Hippocampal formation (tissue), 2 donors: ENCODE measurements at regions not wholly inside any gene's neighbourhood (a gene's known extent, or its start where the extent isn't known, plus 50 kb on each side); places are given as distances from the start of the nearest gene placed in this dataset.
"Not testable (repeated sequence)": the region's sequence is repeated elsewhere in the genome, so short reads cannot be mapped to it uniquely, and the experiment has no call there.

ENCODE experiments used
- DNase-seq, 2 donors: peaks; one replicate each; lab custom pipeline; 2025; lab: John Stamatoyannopoulos, UW

DNA sequence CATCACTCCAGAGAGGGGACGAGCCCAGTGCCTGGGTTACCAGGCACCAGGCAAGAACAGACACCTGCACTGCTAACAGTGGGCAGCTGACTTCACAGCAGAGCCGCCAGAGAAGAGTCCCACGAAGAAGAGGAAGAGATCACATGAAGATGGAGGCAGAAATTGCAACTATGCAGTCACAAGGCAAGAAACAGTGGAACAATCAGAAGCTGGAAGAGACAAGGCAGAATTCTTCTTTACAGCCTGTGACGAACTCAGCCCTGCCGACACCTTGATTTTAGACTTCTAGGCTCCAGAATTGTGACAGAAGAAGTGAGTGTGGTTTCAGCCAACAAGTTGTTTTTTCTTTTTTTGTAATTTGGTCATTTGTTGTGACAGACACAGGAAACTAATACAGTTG is 59.2 kb downstream of the IL12A start:
- no peak for DNase-seq

DNA sequence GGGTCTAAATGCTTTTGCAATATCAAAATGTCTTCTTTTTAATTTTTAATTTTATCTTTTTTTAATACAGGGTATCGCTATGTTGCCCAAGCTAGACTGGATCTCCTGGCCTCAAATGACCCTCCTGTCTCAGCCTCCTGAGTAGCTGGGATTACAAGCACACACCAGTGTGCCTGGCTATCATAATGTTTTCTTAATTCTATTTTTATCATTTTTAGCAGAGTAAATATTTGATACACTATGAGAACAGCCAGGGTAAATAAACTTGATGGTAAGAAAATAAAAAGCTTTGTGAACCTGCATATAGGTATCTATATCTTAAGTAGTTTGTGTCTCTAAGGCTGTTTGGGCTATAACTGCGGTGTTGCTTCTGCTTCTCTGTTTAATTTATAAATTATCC is 60.4 kb downstream of the IL12A start:
- no peak for DNase-seq

DNA sequence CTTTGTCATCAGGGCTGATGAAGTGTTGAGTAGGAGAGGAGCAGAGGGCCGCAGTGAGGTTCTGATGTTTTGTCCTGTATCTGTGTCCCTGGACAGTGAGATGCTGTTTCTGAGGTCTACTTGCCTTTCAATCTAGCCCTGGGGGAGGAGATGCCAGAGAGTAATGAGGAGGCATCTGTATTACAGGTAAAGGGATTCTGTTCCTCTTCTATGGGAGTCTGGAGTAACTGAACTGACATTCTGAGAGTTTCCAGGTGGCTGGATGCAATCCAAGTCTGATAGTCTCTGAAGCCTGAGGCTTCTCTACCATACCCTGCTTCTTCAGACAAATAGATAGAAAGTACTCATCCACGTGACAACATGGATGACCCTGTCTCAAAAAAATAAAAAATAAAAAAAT is 60.9 kb downstream of the IL12A start:
- no peak for DNase-seq

DNA sequence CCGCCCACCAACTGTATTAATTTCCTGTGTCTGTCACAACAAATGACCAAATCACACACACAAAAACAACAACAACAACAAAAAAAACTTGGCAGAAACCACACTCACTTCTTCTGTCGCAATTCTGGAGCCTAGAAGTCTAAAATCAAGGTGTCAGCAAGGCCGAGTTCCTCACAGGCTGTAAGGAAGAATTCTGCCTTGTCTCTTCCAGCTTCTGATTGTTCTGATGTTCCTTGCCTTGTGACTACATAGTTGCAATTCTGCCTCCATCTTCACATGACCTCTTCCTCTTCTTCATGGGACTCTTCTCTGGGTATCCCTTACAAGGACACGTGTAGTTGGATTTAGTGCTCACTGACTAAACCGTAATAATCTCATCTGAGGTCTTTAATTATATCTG is 61.4 kb downstream of the IL12A start:
- no peak for DNase-seq

DNA sequence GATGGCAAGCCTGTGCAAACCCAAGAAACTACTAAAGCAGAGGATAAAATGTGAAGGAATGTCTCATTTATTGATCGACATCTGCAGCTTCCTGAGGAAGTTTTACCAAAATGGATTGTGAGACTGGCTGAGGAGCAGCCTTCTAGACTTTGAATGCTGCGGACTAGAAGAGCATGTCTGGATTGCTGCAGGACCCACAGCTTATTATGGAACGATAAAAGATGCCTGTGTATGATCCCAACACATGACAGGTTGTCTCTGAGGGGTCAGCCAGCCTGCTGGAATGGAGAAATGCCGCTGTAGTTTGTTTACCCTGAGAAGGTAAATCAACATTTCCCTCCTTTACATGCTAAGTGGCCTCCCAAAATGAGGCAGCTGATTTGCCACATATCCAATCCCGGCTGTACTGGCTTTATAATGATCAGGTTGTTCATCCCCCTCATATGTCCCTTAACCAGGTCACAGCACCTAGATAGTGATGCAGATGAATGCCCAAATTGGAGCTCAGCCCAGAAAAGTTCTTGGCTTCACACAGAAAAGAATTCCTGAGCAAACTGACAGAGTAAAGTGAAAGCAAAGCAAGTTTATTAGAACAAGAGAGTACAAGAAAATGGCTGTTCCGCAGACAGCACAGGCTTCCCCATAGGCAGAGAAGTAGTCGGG is 63.9 kb downstream of the IL12A start:
- no peak for DNase-seq

DNA sequence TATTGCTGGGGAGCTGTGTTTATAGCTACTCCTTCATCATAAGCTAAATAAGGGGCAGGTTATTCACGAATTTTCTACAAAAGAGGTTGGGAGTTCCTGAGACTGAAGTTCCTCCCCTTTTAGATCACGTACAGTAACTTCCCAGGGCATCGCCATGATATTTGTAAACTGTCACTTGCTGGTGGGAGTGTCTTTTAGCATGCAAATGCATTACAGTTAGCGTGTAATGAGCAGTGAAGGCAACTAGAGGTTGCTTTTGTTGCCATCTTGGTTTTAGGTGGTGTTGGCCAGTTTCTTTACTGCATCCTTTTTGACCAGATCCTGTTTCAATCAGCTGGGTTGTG is 64.4 kb downstream of the IL12A start:
- DNase-seq, result no peak

DNA sequence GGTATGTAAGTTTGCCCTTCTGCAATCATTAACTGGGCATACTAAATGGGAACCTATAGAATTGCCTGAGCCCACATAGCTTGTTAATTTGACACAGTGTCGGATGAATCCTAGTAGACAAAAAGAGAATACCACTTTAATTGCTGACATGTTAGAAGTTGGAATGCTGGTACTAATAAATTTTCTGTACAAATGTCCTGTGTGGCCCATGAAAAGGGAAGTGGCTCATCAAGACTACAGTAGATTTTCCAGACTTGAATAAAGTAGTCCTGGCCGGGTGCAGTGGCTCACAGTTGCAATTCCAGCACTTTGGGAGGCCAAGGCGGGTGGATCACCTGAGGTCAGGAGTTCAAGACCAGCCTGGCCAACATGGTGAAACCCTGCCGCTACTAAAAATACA is 66.2 kb downstream of the IL12A start:
- DNase-seq, result not testable (repeated sequence)

DNA sequence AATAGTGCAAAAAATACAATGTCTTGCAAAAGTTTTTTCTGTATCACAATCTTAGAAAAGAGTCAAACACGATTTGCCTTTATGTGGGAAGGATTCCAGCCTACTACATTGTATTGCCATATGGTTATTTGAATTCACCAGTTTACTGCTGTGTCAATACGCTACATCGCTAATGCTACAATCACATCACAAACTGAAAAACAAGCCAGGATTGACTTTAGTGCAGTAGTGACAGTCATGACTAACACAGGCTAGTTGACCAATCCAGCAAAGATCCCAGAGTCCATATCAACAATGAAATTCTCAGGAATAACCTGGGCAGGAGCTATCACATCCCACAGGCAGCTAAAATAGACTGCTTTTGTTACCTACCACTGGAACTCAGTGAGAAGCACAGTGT is 67.0 kb downstream of the IL12A start:
- no peak for DNase-seq

DNA sequence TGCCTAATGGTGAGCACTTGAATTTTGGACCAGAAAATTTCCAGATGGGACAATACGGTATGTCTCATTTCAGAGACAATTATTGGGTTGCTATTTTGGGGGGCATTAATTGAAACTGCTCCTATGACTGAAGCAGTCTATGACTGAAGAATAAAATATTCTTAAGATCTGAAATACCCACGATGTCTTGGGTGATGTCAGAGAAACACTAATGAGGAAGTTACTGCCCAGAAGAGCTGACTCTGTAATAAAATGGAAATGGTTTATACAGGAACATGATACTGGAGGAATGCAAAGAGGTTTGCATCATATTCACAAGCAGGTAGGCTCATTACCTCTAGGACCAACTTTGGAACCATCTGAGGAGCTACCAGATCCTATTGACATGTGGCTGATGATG is 68.7 kb downstream of the IL12A start:
- DNase-seq, result no peak

DNA sequence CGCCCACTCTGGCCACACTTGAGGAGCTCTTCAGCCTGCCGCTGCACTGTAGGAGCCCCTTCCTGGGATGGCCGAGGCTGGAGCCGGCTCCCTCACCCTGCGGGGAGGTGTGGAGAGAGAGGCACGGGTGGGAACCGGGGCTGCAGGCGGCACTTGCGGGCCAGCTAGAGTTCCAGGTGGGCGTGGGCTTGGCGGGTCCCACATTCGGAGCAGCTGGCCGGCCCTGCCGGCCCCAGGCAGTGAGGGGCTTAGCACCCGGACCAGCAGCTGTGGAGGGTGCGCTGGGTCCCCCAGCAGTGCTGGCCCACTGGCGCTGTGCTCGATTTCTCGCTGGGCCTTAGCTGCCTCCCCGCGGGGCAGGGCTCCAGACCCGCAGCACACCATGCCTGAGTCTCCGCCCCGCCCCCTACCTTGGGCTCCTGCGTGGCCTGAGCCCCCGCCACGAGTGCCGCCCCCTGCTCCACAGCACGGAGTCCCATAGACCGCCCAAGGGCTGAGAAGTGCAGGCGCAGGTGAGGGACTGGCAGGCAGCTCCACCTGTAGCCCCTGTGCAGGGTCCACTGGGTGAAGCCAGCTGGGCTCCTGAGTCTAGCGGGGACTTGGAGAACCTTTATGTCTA is 71.9 kb downstream of the IL12A start:
- DNase-seq, result no peak

DNA sequence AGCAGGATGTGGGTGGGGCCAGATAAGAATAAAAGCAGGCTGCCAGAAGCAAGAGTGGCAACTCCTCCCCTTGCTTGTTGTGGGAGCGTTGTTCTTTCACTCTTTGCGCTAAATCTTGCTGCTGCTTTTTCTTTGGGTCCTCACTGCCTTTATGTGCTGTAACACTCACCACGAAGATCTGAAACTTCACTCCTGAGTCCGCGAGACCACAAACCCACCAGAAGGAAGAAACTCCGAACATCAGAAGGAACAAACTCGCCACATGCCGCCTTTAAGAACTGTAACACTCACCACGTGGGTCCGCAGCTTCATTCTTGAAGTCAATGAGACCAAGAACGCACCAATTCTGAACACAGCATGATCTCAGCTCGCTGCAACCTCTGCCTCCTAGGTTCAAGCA is 72.9 kb downstream of the IL12A start:
- DNase-seq, result no peak

DNA sequence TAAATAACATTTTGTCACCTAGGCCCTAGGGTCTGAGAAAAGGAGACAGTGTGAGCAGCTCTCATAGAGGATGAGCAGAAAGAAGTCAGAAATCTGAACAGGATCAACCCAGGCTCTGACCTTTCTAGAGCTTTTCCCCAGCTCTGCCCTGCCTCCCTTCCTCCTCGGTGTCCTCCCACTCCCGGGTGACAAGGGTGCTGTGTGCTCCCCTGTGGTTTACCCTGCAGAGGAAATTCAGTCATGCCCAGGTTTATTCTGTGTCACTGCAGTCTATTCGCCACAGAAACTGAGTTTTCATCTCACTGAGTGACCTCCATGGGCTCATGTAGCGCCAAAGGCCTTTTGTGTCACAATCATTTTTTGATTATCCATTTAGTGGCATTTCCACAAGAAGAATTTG is 76.6 kb downstream of the IL12A start:
- DNase-seq, result no peak

DNA sequence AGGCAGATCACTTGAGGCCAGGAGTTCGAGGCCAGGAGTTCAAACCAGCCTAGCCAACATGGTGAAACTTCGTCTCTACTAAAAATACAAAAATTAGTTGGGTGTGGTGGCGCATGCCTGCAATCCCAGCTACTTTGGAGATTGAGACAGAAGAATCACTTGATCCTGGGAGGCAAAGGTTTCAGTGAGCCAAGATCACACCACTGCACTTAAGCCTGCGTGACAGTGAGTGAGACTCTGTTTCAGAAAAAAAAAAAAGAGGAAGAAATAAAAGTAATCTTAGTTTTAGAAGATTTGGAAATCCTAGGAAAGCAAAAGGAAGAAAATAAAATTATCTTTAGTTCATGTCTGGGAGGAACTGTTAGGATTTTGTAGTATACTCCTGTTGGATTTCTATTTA is 77.2 kb downstream of the IL12A start:
- DNase-seq, result no peak

DNA sequence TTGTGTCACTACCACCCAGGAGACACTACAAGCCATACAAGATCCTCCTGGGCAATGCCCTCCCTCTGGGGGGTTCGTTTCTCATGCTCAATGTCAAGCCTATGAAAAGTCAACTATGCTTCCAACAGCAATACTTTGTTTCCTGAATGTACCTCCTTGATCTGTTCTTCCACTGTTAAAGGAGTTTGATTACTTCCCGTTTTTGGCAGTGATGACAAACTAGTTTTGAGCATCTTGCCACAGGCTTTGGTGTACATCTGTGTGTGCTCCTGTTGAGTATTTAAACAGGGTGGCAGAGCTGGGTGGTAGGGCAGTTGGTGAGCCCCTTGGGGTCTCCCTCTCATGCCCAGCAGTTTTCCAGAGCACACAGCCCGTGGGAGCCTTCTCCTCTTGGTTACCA is 81.4 kb downstream of the IL12A start:
- DNase-seq, result no peak

DNA sequence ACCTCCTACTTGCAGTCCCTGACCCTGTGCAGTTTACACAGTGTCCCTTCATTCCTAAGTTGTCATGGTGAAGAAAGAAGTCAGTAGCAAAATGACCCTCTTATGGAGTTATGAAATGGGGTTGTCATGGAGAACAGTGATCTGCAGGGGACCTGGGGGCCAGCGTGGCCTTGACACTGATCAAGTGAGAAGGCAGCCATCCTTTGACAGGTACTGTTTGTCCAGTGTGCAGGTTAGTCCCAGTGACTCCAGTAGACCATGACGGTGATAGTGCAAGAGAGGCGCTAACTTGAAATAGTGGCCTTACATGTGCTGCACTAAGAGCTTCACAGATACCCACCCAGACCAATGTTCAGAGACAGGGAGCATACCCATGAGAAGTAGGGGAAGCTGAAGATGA is 87.9 kb downstream of the IL12A start:
- no peak for DNase-seq

DNA sequence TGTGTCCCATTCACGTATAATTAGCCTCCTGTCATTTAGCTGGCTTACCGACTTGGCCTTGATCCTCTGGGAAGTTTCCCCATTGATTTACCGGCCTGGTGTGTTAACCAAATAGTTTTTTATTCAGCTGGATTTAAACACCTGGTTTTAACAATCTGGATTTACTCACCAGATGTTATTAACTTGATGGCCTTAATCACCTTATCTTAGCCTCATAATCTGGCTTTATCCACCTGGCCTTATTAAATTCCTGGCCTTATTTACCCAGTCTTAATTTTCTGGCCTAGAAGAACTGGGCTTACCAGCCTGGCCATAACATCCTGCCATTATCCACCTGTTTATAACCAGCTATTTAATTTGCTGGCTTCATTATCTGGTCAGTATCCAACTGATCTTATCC is 89.9 kb downstream of the IL12A start:
- DNase-seq, result no peak

DNA sequence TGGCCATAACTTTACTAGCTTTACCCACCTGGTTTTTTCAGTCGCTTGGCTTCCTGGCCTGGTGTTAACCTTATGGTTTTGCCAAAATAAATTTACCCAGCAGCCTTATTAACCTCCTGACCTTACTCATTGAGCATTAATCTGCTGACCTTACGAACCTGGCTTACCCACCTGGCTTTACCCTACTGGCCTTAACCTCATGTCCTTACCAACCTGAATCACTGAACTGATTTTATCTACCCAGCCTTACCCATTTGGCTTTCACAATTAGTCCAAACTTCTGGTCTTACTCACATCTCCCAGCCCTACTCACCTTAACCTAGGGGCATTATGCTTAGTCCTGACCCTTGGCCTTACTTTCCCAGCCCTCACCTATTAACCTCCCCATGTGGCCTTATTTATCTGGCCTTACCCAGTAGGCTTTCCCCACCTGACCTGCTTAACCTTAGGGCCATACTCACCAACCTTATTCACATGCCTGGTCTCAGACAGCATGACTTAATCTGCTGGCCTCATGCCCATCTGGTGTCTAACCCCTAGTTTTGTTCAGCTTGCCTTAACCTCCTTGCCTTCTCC is 93.4 kb downstream of the IL12A start:
- no peak for DNase-seq

DNA sequence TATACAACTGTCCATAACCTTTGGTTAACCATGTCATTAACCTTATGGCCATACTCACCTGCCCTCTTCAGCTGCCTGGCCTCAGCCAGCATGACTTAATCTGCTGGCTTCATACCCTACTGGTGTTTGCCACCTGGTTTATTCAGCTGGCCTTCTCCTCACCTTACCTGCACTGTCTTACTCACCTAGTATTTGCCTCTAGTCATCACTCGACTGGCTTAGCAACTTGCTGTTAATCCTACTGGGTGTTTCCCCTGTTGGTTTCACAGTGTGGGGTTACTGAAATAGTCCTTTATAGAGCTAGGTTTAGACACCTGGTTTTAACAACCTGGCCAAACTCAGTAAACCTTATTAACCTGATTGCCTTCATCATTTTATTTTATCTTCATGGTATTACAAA is 96.4 kb downstream of the IL12A start:
- no peak for DNase-seq

DNA sequence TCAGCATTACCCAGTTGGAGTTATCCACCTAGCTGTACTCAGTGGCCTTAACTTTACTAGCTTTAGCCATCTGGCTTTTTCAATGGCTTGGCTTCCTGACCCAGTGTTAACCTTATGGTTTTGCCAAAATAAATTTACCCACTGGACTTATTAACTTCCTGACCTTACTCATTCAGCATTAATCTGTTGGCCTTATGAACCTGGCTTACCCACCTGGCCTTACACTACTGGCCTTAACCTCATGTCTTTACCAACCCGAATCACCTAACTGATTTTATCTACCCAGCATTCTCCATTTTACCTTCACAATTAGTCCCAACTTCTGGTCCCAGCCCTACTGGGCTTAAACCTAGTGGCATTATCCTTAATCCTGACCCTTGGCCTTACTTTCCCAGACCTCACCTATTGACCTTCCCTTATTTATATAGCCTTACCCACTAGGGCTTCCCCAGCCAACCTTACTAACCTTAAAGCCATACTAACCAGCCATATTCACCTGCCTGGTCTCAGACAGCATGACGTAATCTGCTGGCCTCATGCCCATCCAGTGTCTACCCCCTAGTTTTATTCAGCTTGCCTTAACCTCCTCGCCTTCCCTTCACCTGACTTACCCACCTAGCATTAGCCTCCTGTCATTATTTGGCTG is 100.0 kb downstream of the IL12A start:
- DNase-seq, result no peak

DNA sequence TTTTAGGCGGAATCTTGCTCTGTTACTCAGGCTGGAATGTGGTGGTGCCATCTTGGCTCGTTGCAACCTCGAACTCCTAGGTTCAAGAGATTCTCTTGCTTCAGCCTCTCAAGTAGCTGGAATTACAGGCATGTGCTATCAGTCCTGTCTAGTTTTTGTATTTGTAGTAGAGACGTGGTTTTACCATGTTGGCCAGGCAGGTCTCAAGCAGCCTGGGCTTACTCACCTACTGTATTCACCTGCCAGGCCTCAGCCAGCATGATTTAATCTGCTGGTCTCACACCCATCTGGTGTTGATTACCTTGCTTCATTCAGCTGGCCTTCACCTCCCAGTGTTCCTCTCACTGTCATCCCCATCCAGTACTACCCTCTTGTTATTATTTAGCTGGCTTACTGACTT is 102.0 kb downstream of the IL12A start:
- DNase-seq, result no peak

DNA sequence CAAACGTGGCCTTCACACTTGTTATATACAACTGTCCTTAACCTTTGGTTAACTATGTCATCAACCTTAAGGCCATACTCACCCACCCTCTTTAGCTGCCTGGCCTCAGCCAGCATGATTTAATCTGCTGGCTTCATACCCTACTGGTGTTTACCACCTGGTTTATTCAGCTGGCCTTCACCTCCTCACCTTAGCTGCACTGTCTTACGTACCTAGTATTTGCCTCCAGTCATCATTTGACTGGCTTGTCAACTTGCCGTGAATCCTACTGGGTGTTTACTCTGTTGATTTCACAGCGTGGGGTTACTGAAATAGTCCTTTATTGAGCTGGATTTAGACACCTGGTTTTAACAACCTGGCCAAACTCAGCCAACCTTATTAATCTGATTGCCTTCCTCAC is 102.8 kb downstream of the IL12A start:
- no peak for DNase-seq

DNA sequence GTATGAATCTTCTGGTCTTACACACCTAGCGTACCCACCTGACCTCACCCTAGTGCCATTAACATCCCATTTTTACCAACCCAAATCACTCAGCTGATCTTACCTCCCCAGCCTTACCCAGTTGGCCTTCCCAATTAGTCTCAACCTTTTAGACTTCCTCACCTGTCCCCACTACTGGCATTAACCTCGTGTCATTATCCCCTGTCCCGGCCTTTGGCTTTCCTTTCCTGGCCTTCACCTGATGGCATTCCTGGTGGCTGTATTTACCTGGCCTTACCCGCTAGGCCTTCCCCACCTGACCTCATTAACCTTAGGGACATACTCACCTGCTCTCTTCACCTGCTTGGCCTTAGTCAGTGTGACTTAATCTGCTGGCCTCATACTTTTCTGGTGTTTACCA is 104.1 kb downstream of the IL12A start:
- no peak for DNase-seq

DNA sequence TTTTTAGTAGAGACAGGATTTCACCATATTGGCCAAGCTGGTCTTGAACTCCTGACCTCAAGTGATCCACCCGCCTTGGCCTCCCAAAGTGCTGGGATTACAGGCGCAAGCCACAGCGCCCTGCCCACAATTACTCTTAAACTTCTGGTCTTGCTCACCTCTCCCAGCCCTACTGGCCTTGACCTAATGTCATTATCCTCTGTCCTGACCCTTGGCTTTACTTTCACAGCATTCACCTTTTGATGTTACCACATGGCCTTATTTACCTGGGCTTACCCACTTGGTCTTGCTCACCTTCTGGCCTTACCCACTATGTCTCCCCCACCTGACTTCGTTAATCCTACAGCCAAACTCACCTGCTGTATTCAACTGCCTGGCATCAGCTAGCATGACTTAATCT is 105.9 kb downstream of the IL12A start:
- DNase-seq, result no peak

DNA sequence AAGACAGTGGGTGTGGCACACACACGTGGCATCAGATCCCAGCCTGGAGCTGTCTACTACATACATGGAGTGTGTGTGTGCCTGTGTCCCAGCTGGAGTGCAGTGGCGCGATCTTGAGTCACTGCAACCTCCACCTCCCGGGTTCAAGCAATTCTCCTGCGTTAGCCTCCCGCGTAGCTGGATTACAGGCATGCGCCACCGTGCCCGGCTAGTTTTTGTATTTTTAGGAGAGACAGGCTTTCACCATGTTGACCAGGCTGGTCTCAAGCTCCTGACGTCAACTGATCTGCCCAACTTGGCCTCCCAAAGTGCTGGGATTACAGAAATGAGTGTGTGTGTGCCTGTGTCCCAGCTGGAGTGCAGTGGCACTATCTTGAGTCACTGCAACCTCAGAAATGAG is 108.8 kb downstream of the IL12A start:
- no peak for DNase-seq
